ENCODE measurements at regions not wholly inside any gene's neighbourhood (a gene's known extent, or its start where the extent isn't known, plus 50 kb on each side); places are given as distances from the start of the nearest gene placed in this dataset.
"Not testable (repeated sequence)": the region's sequence is repeated elsewhere in the genome, so short reads cannot be mapped to it uniquely, and the experiment has no call there.

GRCh38 chr3:20380295-20380694 lies 194.3 kb upstream of the SGO1 start:
- H3K27ac Mint-ChIP-seq, result no peak overlapping the region
- H3K27me3 Mint-ChIP-seq, result no peaks in the 10 kb centered on the region
- no peaks in the 10 kb centered on the region for H3K9me3 Mint-ChIP-seq (ENCODE audit: low read depth)
- peaks cover 8% of the 10 kb centered on the region for H3K36me3 Mint-ChIP-seq
- H3K4me3 Mint-ChIP-seq, result no peak overlapping the region
- no peaks in the 10 kb centered on the region for H3K4me1 Mint-ChIP-seq (ENCODE audit: low read depth)

GRCh38 chr3:20378315-20378714 lies 192.3 kb upstream of the SGO1 start:
- no peak overlapping the region for H3K4me3 Mint-ChIP-seq
- H3K27ac Mint-ChIP-seq, result no peak overlapping the region
- no peaks in the 10 kb centered on the region for H3K27me3 Mint-ChIP-seq
- H3K36me3 Mint-ChIP-seq, result peaks cover 8% of the 10 kb centered on the region
- no peaks in the 10 kb centered on the region for H3K4me1 Mint-ChIP-seq (ENCODE audit: low read depth)
- H3K9me3 Mint-ChIP-seq (ENCODE audit: low read depth), result no peaks in the 10 kb centered on the region

- no peak overlapping the region for H3K27ac Mint-ChIP-seq
- H3K4me1 Mint-ChIP-seq (ENCODE audit: low read depth), result no peaks in the 10 kb centered on the region
- H3K27me3 Mint-ChIP-seq, result no peaks in the 10 kb centered on the region
- no peak overlapping the region for H3K4me3 Mint-ChIP-seq
- peaks cover 7% of the 10 kb centered on the region for H3K36me3 Mint-ChIP-seq
- no peaks in the 10 kb centered on the region for H3K9me3 Mint-ChIP-seq (ENCODE audit: low read depth)
Observed at GRCh38 chr3:20376665-20377217, 190.7 kb upstream of the SGO1 start.

GRCh38 chr3:20375302-20375701 lies 189.3 kb upstream of the SGO1 start:
- Mint-ChIP-seq H3K4me3 (no peak overlapping the region), H3K4me1 (ENCODE audit: low read depth) (no peaks in the 10 kb centered on the region), H3K27me3 (no peaks in the 10 kb centered on the region)

GRCh38 chr3:20370273-20371063 lies 184.5 kb upstream of the SGO1 start:
- not testable (repeated sequence) for H3K27ac Mint-ChIP-seq; H3K9me3 Mint-ChIP-seq (ENCODE audit: low read depth); H3K36me3 Mint-ChIP-seq; H3K4me1 Mint-ChIP-seq (ENCODE audit: low read depth); H3K27me3 Mint-ChIP-seq; H3K4me3 Mint-ChIP-seq

More at GRCh38 chr3:20375302-20375701, 189.3 kb upstream of the SGO1 start:
- Mint-ChIP-seq H3K36me3 (peaks cover 4% of the 10 kb centered on the region), H3K9me3 (ENCODE audit: low read depth) (no peaks in the 10 kb centered on the region), H3K27ac (no peak overlapping the region)

- Mint-ChIP-seq H3K27ac (no peak overlapping the region), H3K4me3 (no peak overlapping the region)
Observed at GRCh38 chr3:20361000-20361399, 175.0 kb upstream of the SGO1 start.

GRCh38 chr3:20353286-20353685 lies 167.3 kb upstream of the SGO1 start:
- Mint-ChIP-seq H3K4me1 (ENCODE audit: low read depth) (no peaks in the 10 kb centered on the region), H3K9me3 (ENCODE audit: low read depth) (no peaks in the 10 kb centered on the region), H3K36me3 (peaks cover 22% of the 10 kb centered on the region), H3K27me3 (no peaks in the 10 kb centered on the region), H3K27ac (no peak overlapping the region), H3K4me3 (no peak overlapping the region)

More at GRCh38 chr3:20361000-20361399, 175.0 kb upstream of the SGO1 start:
- H3K9me3 Mint-ChIP-seq (ENCODE audit: low read depth), result no peaks in the 10 kb centered on the region
- no peaks in the 10 kb centered on the region for H3K4me1 Mint-ChIP-seq (ENCODE audit: low read depth)
- peaks cover 29% of the 10 kb centered on the region for H3K36me3 Mint-ChIP-seq
- no peaks in the 10 kb centered on the region for H3K27me3 Mint-ChIP-seq

- H3K36me3 Mint-ChIP-seq, result peaks cover 20% of the 10 kb centered on the region
- H3K4me1 Mint-ChIP-seq (ENCODE audit: low read depth), result no peaks in the 10 kb centered on the region
- H3K9me3 Mint-ChIP-seq (ENCODE audit: low read depth), result no peaks in the 10 kb centered on the region
- H3K27me3 Mint-ChIP-seq, result no peaks in the 10 kb centered on the region
- no peak overlapping the region for H3K27ac Mint-ChIP-seq
- no peak overlapping the region for H3K4me3 Mint-ChIP-seq
Observed at GRCh38 chr3:20352546-20353179, 166.7 kb upstream of the SGO1 start.

GRCh38 chr3:20350449-20350848 lies 164.4 kb upstream of the SGO1 start:
- no peak overlapping the region for H3K27ac Mint-ChIP-seq
- no peaks in the 10 kb centered on the region for H3K9me3 Mint-ChIP-seq (ENCODE audit: low read depth)
- no peaks in the 10 kb centered on the region for H3K4me1 Mint-ChIP-seq (ENCODE audit: low read depth)
- peaks cover 20% of the 10 kb centered on the region for H3K36me3 Mint-ChIP-seq
- H3K4me3 Mint-ChIP-seq, result no peak overlapping the region
- H3K27me3 Mint-ChIP-seq, result no peaks in the 10 kb centered on the region

GRCh38 chr3:20346916-20347315 lies 160.9 kb upstream of the SGO1 start:
- Mint-ChIP-seq H3K27ac (no peak overlapping the region), H3K4me1 (ENCODE audit: low read depth) (no peaks in the 10 kb centered on the region), H3K4me3 (no peak overlapping the region), H3K9me3 (ENCODE audit: low read depth) (no peaks in the 10 kb centered on the region), H3K36me3 (peaks cover 20% of the 10 kb centered on the region), H3K27me3 (no peaks in the 10 kb centered on the region)

GRCh38 chr3:20346369-20346768 lies 160.4 kb upstream of the SGO1 start:
- H3K4me3 Mint-ChIP-seq, result no peak overlapping the region
- peaks cover 17% of the 10 kb centered on the region for H3K36me3 Mint-ChIP-seq
- no peak overlapping the region for H3K27ac Mint-ChIP-seq
- H3K27me3 Mint-ChIP-seq, result no peaks in the 10 kb centered on the region
- no peaks in the 10 kb centered on the region for H3K4me1 Mint-ChIP-seq (ENCODE audit: low read depth)
- no peaks in the 10 kb centered on the region for H3K9me3 Mint-ChIP-seq (ENCODE audit: low read depth)

GRCh38 chr3:20344400-20344959 lies 158.5 kb upstream of the SGO1 start:
- no peaks in the 10 kb centered on the region for H3K27me3 Mint-ChIP-seq
- peaks cover 7% of the 10 kb centered on the region for H3K36me3 Mint-ChIP-seq
- H3K4me1 Mint-ChIP-seq (ENCODE audit: low read depth), result no peaks in the 10 kb centered on the region
- no peaks in the 10 kb centered on the region for H3K9me3 Mint-ChIP-seq (ENCODE audit: low read depth)
- no peak overlapping the region for H3K27ac Mint-ChIP-seq
- no peak overlapping the region for H3K4me3 Mint-ChIP-seq

GRCh38 chr3:20343790-20344189 lies 157.8 kb upstream of the SGO1 start:
- Mint-ChIP-seq H3K27me3 (no peaks in the 10 kb centered on the region), H3K4me3 (no peak overlapping the region), H3K36me3 (peaks cover 5% of the 10 kb centered on the region), H3K27ac (no peak overlapping the region), H3K9me3 (ENCODE audit: low read depth) (no peaks in the 10 kb centered on the region), H3K4me1 (ENCODE audit: low read depth) (no peaks in the 10 kb centered on the region)

GRCh38 chr3:20340324-20340928 lies 154.4 kb upstream of the SGO1 start:
- H3K36me3 Mint-ChIP-seq, result no peaks in the 10 kb centered on the region
- H3K27me3 Mint-ChIP-seq, result no peaks in the 10 kb centered on the region

GRCh38 chr3:20336572-20336971 lies 150.6 kb upstream of the SGO1 start:
- no peaks in the 10 kb centered on the region for H3K4me1 Mint-ChIP-seq (ENCODE audit: low read depth)
- H3K36me3 Mint-ChIP-seq, result peaks cover 2% of the 10 kb centered on the region

More at GRCh38 chr3:20340324-20340928, 154.4 kb upstream of the SGO1 start:
- Mint-ChIP-seq H3K4me3 (no peak overlapping the region), H3K9me3 (ENCODE audit: low read depth) (no peaks in the 10 kb centered on the region), H3K4me1 (ENCODE audit: low read depth) (no peaks in the 10 kb centered on the region), H3K27ac (no peak overlapping the region)

More at GRCh38 chr3:20336572-20336971, 150.6 kb upstream of the SGO1 start:
- Mint-ChIP-seq H3K9me3 (ENCODE audit: low read depth) (no peaks in the 10 kb centered on the region), H3K4me3 (no peak overlapping the region), H3K27me3 (no peaks in the 10 kb centered on the region), H3K27ac (no peak overlapping the region)
